ENCODE measurements at regions not wholly inside any gene's neighbourhood (a gene's known extent, or its start where the extent isn't known, plus 50 kb on each side); places are given as distances from the start of the nearest gene placed in this dataset.

GRCh38 chr9:7980691-7981289, 181.2 kb upstream of the DMAC1 start:
- Histone ChIP-seq H3K27me3 (no peaks in the 10 kb centered on the region), H3K4me3 (no peak overlapping the region), H3K36me3 (replicated peaks in 1 of 2) (no peaks in the 10 kb centered on the region), H3K9me3 (replicated peaks in 1 of 3) (no peaks in the 10 kb centered on the region), H3K27ac (no peak overlapping the region), H3K4me1 (replicated peaks in 1 of 2) (no peaks in the 10 kb centered on the region)
- intact Hi-C loops (cut with DNase I), result no loop called here
- 56 to 85% (median 65%) methylated on average over 2 of the region's 2 CpGs for WGBS, 4 donors
- no peak for DNase-seq
- TF ChIP-seq POLR2A (IDR thresholded peaks at IDR 0.05), result no peak
- TF ChIP-seq, protein P1, sequence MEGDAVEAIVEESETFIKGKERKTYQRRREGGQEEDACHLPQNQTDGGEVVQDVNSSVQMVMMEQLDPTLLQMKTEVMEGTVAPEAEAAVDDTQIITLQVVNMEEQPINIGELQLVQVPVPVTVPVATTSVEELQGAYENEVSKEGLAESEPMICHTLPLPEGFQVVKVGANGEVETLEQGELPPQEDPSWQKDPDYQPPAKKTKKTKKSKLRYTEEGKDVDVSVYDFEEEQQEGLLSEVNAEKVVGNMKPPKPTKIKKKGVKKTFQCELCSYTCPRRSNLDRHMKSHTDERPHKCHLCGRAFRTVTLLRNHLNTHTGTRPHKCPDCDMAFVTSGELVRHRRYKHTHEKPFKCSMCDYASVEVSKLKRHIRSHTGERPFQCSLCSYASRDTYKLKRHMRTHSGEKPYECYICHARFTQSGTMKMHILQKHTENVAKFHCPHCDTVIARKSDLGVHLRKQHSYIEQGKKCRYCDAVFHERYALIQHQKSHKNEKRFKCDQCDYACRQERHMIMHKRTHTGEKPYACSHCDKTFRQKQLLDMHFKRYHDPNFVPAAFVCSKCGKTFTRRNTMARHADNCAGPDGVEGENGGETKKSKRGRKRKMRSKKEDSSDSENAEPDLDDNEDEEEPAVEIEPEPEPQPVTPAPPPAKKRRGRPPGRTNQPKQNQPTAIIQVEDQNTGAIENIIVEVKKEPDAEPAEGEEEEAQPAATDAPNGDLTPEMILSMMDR (IDR thresholded peaks at IDR 0.05), result no peak

GRCh38 chr9:7980041-7980440, 180.5 kb upstream of the DMAC1 start:
- intact Hi-C loops (cut with DNase I), result no loop called here
- TF ChIP-seq, protein P1 (IDR thresholded peaks at IDR 0.05), result no peak
- no peak for TF ChIP-seq POLR2A (IDR thresholded peaks at IDR 0.05)
- no peak for DNase-seq
- 49 to 69% (median 55%) methylated on average over 2 of the region's 2 CpGs for WGBS, 4 donors
- Histone ChIP-seq H3K27me3 (no peaks in the 10 kb centered on the region), H3K4me3 (no peak overlapping the region), H3K4me1 (replicated peaks in 1 of 2) (no peaks in the 10 kb centered on the region), H3K36me3 (replicated peaks in 1 of 2) (no peaks in the 10 kb centered on the region), H3K27ac (no peak overlapping the region), H3K9me3 (replicated peaks in 1 of 3) (no peaks in the 10 kb centered on the region)

DNA sequence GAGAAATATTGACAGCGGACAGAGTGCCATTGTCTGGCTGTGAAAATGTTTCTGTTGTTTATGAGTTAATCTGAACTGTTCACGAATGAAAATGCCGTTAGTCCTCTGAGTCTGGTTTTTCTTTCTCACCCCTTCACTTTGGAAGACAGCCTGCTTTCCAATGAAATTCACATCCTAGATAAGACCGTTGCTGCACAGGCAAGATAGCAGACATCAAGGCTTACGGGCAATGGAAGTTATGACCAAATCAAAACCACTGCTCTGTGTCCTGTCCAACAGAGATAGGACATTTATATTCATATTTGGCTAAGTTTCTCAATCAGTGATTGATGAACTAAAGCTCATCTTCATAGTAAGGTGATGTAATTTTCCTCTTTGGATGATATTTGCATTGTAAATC, 180.0 kb upstream of the DMAC1 start:
- no peak for DNase-seq
- H3K4me3 ChIP-seq, result no peak overlapping the region
- 37 to 58% (median 48%) methylated on average over 5 of the region's 5 CpGs for WGBS, 4 donors
- TF ChIP-seq, protein P1 (IDR thresholded peaks at IDR 0.05), result no peak
- no peak for TF ChIP-seq POLR2A (IDR thresholded peaks at IDR 0.05)
- no peaks in the 10 kb centered on the region for H3K9me3 ChIP-seq (replicated peaks in 1 of 3)
- H3K27me3 ChIP-seq, result no peaks in the 10 kb centered on the region
- no peak overlapping the region for H3K27ac ChIP-seq
- no peaks in the 10 kb centered on the region for H3K4me1 ChIP-seq (replicated peaks in 1 of 2)
- intact Hi-C loops (cut with DNase I), result no loop called here
- H3K36me3 ChIP-seq (replicated peaks in 1 of 2), result no peaks in the 10 kb centered on the region

DNA sequence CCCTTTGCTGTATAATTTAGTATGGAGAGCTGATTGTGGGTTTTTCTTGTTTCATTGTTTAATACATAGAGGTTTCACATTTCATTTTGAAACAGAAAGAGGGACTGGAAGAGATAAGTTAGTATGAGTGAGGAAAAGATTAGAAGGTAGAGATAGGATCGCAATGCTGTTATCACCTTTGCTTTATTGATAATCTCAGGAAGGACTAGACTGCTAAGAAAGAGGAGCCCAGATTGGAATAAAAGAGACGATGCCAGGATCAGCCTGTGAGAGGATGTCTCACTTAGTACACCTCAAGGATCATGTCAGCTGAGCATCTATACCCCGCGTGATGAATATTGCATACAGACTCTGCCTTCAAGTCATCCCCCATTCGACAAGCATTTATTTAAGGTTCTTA, 178.0 kb upstream of the DMAC1 start:
- TF ChIP-seq POLR2A (IDR thresholded peaks at IDR 0.05), result no peak
- TF ChIP-seq, protein P1 (IDR thresholded peaks at IDR 0.05), result no peak
- Histone ChIP-seq H3K27me3 (no peaks in the 10 kb centered on the region), H3K4me1 (replicated peaks in 1 of 2) (no peaks in the 10 kb centered on the region), H3K9me3 (replicated peaks in 1 of 3) (no peaks in the 10 kb centered on the region), H3K4me3 (no peak overlapping the region), H3K27ac (no peak overlapping the region), H3K36me3 (replicated peaks in 1 of 2) (no peaks in the 10 kb centered on the region)
- 83 to 86% (median 83%) methylated on average over 5 of the region's 5 CpGs for WGBS, 4 donors
- DNase-seq, result no peak
- intact Hi-C loops (cut with DNase I), result no loop called here

Data from adrenal gland (tissue), 9 donors.